HFFc6 (cell line): ENCODE measurements at regions not wholly inside any gene's neighbourhood (a gene's known extent, or its start where the extent isn't known, plus 50 kb on each side); places are given as distances from the start of the nearest gene placed in this dataset.

Experiments used
- DNase-seq: peaks from one replicate; pipeline ENCODE4 v3.0.0-alpha.2; 2018
- H3K27ac Mint-ChIP-seq: 2 replicates; pipeline ENCODE4 v1.8.0; 2020; ENCODE audit warnings: mild to moderate bottlenecking, mixed read lengths
- H3K27me3 Mint-ChIP-seq: 2 replicates; pipeline ENCODE4 v1.8.0; 2021; ENCODE audit warnings: mild to moderate bottlenecking, moderate library complexity, mixed read lengths; ENCODE audit not compliant: insufficient read depth
- H3K36me3 Mint-ChIP-seq: 2 replicates; pipeline ENCODE4 v1.8.0; 2021; ENCODE audit warnings: low read depth, mixed read lengths
- H3K4me1 Mint-ChIP-seq: 2 replicates; pipeline ENCODE4 v1.8.0; 2020; ENCODE audit warnings: low read depth, mixed read lengths
- H3K4me3 Mint-ChIP-seq: 2 replicates; pipeline ENCODE4 v1.8.0; 2020; ENCODE audit warnings: mild to moderate bottlenecking, moderate library complexity, mixed read lengths
- H3K9me3 Mint-ChIP-seq: 2 replicates; pipeline ENCODE4 v1.8.0; 2020; ENCODE audit warnings: mild to moderate bottlenecking, mixed read lengths
- TF ChIP-seq, protein P1 (sequence below): fragments of 200-600 bp; sonication (generic); IDR thresholded peaks from 2 replicates; pipeline ENCODE4 v1.5.0; 2021; ENCODE audit warnings: antibody characterized with exemption, mild to moderate bottlenecking

DNA sequence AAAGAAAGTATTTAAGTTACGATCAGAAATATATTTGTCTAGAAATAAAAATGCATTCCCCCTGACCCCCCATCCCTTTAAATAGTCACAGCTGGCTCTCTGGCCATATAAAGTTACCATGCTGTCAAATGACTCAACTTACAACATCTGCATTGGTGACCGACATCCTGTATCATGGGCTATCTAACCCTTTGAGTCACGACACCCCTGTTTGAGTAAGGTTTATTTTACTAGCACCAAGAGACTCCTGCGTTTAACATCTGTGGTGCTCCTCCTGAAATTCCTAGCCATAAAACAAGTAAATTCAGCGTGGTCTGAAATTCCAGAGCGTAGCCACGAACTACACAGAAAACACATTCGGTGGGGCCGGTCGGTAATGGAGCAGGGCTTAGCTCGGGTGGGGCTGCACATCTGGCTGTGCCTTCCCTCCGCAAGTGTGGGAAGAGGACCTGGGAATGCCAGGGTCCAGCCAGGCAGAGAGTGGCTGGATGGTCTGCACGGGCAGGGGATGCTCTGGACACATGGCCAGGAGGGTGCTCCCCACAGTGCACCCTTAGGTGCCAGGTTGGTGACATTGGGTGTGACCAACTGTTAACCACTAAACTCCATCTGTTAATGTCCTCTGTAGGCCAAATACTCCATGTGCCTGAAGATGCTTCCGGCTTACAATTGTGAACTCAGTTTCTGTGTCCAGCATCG, 53.0 kb upstream of the CLDN14 start:
- TF ChIP-seq, protein P1, sequence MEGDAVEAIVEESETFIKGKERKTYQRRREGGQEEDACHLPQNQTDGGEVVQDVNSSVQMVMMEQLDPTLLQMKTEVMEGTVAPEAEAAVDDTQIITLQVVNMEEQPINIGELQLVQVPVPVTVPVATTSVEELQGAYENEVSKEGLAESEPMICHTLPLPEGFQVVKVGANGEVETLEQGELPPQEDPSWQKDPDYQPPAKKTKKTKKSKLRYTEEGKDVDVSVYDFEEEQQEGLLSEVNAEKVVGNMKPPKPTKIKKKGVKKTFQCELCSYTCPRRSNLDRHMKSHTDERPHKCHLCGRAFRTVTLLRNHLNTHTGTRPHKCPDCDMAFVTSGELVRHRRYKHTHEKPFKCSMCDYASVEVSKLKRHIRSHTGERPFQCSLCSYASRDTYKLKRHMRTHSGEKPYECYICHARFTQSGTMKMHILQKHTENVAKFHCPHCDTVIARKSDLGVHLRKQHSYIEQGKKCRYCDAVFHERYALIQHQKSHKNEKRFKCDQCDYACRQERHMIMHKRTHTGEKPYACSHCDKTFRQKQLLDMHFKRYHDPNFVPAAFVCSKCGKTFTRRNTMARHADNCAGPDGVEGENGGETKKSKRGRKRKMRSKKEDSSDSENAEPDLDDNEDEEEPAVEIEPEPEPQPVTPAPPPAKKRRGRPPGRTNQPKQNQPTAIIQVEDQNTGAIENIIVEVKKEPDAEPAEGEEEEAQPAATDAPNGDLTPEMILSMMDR: no peak
- H3K4me1 Mint-ChIP-seq: no peaks in the 10 kb centered on the region
- peaks cover 30% of the 10 kb centered on the region for H3K27me3 Mint-ChIP-seq
- DNase-seq: no peak
- no peak overlapping the region for H3K4me3 Mint-ChIP-seq
- H3K36me3 Mint-ChIP-seq: peaks cover 5% of the 10 kb centered on the region; the same call in 1 of the 2 replicates
- H3K9me3 Mint-ChIP-seq: no peaks in the 10 kb centered on the region
- no peak overlapping the region for H3K27ac Mint-ChIP-seq

DNA sequence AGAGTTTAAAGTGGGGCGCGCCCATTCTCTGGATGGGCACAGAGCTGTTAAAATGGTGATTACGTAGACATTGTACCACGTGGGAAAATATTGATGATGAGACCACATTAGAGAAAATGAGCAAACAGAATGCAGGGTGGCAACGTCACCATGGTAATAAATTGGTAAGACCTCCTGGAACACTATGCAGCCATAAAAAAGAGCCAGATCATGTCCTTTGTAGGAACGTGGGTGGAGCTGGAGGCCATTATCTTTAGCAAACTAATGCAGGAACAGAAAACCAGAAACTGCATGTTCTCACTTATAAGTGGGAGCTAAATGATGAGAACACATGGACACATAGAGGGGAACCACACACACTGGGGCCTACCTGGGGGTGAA, 53.5 kb upstream of the CLDN14 start:
- H3K4me3 Mint-ChIP-seq: no peak overlapping the region
- no peak overlapping the region for H3K27ac Mint-ChIP-seq
- H3K27me3 Mint-ChIP-seq: peaks cover 26% of the 10 kb centered on the region
- no peaks in the 10 kb centered on the region for H3K9me3 Mint-ChIP-seq
- TF ChIP-seq, protein P1: no peak
- no peak for DNase-seq
- no peaks in the 10 kb centered on the region for H3K4me1 Mint-ChIP-seq
- peaks cover 5% of the 10 kb centered on the region; the same call in 1 of the 2 replicates for H3K36me3 Mint-ChIP-seq

DNA sequence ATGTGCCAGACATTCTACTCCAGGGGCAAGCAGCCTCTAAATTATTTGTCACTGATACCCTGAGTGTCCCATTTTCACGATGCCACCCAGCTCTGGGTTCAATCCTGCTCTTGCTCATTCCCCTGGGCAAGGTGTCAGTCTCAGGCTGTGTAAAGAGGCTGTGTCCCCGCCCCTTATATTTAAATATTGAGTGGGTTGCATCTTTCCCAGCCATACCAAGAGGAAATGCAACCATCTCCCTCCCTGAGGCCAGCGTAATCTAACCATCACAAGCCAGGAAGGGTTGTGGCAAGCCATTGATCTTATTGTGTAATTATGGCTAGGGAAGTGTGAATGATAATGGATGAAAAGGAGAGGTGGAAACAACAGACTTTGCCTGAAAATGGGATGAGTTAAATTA, 54.7 kb upstream of the CLDN14 start:
- DNase-seq: no peak
- Mint-ChIP-seq H3K36me3 (peaks cover 5% of the 10 kb centered on the region; the same call in 1 of the 2 replicates), H3K4me3 (no peak overlapping the region), H3K4me1 (no peaks in the 10 kb centered on the region), H3K27ac (no peak overlapping the region), H3K27me3 (peaks cover 18% of the 10 kb centered on the region), H3K9me3 (no peaks in the 10 kb centered on the region)
- TF ChIP-seq, protein P1: no peak

DNA sequence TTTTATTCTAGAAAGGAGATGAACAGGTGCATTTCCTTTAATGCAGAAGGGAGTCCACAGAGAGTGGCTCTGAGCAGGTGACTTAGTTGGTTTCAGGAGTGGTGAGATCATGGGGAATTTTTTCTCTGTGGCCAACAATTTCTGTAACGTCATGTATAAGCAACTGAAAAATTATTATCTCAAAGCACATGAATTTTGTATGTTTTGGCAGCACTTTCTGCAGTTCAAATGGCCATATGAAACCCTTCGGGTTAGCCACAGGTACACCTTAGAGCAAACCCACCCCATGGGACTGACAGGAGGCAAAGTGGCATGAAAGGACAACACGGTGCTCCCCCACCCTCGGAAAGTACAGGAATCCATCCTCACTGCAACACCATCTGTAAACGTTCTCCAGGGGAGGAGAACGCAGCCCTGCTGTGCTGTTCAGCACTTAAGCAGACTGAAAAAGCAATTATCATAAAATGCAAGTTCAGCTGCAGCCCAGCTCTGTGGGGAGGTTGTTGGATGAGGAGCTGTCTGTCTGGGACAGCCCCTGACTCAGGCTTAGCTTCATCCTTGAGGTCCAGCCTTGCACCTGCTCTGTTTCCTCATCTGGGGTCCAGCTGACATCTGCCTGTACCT, 55.8 kb upstream of the CLDN14 start:
- no peak for DNase-seq
- Mint-ChIP-seq H3K9me3 (no peaks in the 10 kb centered on the region), H3K36me3 (no peaks in the 10 kb centered on the region), H3K4me3 (no peak overlapping the region), H3K27ac (no peak overlapping the region), H3K4me1 (no peaks in the 10 kb centered on the region), H3K27me3 (peaks cover 18% of the 10 kb centered on the region)
- TF ChIP-seq, protein P1: no peak

DNA sequence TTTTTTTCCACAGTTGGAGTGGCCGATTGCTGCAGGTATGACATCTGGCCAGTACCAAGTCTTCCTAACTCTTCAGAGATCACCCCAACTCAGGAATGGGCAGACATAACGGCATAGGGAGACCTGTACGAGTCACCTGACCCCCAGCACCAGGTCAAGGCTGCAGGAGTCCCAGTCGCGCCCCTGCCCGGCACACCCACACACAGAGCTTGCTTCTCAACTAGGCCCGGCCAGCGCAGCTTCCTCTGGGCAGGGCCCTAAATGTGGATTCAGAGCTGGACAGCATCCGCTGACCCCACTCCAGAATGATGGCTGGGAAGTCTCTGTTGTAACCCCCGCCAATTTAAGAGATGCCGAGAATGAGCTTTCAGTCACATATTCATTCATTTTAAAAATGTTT, 58.8 kb upstream of the CLDN14 start:
- no peak for DNase-seq
- Mint-ChIP-seq H3K27ac (no peak overlapping the region), H3K27me3 (peaks cover 24% of the 10 kb centered on the region), H3K4me1 (no peaks in the 10 kb centered on the region), H3K9me3 (no peaks in the 10 kb centered on the region), H3K36me3 (no peaks in the 10 kb centered on the region), H3K4me3 (no peak overlapping the region)
- TF ChIP-seq, protein P1: no peak
